Left cardiac atrium (tissue), 4 donors: ENCODE measurements at regions not wholly inside any gene's neighbourhood (a gene's known extent, or its start where the extent isn't known, plus 50 kb on each side); places are given as distances from the start of the nearest gene placed in this dataset.
"Not testable (repeated sequence)": the region's sequence is repeated elsewhere in the genome, so short reads cannot be mapped to it uniquely, and the experiment has no call there.

Experiments used
- ATAC-seq, 2 donors: fragments of 200-7000 bp; cut with Tn5 transposase; one replicate each; pipeline ENCODE4 v1.9.1; 2020; ENCODE audit warnings: mild to moderate bottlenecking in 2 of 2, moderate library complexity in 2 of 2
- DNase-seq: peaks from one replicate; pipeline ENCODE4 v3.0.0-alpha.2; 2020
- intact Hi-C, 2 donors: fragments of 100-400 bp; cut with DNase I; formaldehyde crosslinking; loops; one replicate each; pipeline versions ENCODE4 v1.14.1 to v1.15.1; 2022 to 2023
- donor health status: DM: no; HTN: yes; CAD: no.
- donor health status: DM: no; HTN: yes; CAD: no; lungs with severe emphysema.
- donor health status: DM: yes; HTN: yes; CAD: no.
- donor health status: Dilated cardiomyopathy.

GRCh38 chr6:113697632-113698410, 159.3 kb upstream of the MARCKS start:
- DNase-seq (no peak), ATAC-seq (no peak)
- intact Hi-C loops = no loop called here

DNA sequence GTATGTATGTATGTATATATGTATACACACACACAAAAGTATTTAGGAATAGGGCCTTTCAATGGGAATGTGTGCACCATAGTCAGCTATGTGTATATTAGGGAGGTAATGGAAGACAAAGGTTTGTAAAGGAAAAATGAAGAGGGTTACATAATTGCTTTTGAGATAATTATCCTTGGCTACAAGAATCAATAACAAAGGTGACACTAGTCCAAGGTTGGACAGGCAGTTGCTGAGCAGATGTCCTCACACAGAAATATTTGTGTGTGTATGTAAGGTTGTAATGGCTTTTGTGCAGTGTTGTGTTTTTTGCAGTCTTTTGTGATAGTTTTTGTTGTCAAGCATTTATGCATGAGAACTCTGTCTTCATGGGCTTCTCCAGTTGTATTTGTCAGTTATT, 157.9 kb upstream of the MARCKS start:
- DNase-seq (no peak), ATAC-seq (no peak)
- intact Hi-C loops = no loop called here

DNA sequence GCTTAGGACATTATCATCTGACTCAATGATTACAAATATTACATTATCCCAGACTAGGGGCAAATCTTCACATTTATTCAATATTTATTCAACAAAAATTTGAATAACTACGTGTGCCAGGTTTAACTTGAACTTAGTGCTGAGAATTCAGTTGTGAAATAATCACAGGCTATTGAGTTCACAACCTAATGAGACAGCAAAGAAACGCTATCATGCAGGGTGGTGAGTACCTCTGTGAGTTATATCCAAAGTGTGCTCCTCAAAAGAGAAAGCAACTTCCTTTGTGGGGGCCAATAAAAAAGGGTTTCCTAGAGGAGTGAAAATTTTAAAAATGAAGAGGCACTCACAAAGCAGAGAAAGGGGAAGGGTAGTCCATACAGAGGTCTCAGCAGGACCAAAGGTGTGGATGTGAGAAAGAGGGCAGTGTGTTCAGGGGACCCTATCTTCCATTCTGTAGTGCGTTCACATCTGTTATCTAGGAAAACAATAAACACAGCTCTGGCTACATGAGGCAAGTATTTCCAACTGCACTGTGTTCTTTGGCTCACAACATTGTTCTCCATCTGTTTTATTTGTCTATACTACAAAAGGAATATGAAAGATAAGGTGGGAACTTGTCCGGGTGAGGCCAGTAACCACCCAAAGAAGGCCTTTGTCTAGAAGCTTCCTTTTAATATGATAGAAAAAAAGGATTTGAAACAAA, 155.4 kb upstream of the MARCKS start:
- ATAC-seq = peak in 1 of 2 donors; percentile 53
- intact Hi-C loops = no loop called here

GRCh38 chr6:113707194-113707593, 150.0 kb upstream of the MARCKS start:
- DNase-seq (no peak), ATAC-seq (no peak)
- intact Hi-C loops = no loop called here

More for the DNA sequence above, 155.4 kb upstream of the MARCKS start:
- DNase-seq = no peak

GRCh38 chr6:113709936-113710509, 147.1 kb upstream of the MARCKS start:
- no peak for ATAC-seq
- DNase-seq = no peak
- intact Hi-C loops = no loop called here

DNA sequence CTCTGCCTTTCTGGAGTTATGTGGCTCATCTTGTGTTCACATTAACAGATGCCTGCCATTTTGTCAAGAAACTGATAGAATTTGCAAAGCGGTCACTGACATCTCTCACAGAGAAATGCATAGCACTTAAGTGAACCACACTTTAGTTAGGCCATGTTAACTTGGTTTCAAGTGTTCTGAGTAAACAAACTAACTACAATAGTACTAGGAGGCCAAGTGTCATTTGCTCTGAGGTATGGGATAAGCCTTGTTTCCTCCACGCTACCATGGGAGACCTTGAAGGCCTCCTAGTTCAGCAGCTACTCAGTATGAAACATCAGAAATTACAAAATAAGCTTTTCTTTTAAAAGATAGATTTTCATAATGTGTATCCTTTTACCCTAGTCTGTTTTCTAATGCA, 143.5 kb upstream of the MARCKS start:
- intact Hi-C loops = no loop called here
- ATAC-seq = no peak
- DNase-seq = no peak

- ATAC-seq = no peak
- no peak for DNase-seq
- intact Hi-C loops = no loop called here
Measured at GRCh38 chr6:113718588-113718987, 138.6 kb upstream of the MARCKS start.

DNA sequence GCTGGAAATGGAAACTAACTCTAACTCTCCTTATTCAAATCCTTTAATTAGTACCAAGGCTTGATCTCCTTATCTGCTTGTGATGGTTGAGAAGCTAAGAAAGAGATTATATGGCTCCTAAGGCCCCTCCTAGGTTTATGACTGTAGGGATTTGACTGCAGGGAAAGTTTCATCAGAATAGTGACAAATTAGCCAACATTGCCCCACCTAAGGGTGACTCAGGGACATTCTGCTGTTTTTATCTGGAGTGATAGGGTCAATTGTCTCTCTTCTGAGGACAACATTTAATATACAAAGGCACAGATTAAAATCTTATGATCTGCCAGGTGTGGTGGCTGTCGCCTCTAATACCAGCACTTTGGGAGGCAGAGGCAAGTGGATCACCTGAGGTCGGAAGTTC, 138.1 kb upstream of the MARCKS start:
- no peak for DNase-seq
- ATAC-seq = no peak
- intact Hi-C loops = no loop called here

DNA sequence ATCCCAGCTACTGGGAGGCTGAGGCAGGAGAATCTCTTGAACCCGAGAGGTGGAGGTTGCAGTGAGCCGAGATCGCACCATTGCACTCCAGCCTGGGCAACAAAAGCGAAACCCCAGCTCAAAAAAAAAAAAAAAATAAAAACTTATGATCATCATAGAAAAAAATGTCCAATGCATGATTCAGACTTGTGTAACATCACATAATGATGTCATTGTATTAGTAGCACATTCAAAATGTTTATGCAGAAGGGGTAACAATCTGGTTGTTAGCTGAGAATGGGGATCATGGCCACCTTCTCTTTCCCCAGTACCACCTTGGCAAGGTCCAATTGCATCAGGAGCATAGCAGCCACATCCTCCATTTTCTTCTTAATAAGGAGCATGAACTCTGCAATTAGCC, 137.6 kb upstream of the MARCKS start:
- DNase-seq (no peak), ATAC-seq (no peak)
- intact Hi-C loops = no loop called here

DNA sequence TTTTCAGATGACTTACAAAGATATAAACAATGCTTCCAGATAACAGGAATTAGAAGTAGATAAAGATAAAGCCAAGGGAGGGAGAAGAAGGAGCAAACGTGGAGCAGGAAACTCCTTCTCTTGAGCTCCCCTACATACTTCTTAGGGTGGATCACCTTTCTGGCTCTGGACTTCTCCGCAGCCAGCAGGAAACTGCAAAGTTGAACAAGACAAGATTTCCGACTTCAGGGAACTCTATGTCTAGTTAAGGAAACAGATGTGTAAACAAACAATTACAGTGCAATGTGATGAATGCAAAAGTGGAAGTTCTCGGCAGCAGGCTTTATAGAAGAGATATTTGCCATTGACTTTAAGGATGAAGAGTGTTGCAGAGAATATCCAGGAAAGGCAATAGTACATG, 134.0 kb upstream of the MARCKS start:
- DNase-seq = no peak
- intact Hi-C loops = no loop called here
- ATAC-seq = no peak

DNA sequence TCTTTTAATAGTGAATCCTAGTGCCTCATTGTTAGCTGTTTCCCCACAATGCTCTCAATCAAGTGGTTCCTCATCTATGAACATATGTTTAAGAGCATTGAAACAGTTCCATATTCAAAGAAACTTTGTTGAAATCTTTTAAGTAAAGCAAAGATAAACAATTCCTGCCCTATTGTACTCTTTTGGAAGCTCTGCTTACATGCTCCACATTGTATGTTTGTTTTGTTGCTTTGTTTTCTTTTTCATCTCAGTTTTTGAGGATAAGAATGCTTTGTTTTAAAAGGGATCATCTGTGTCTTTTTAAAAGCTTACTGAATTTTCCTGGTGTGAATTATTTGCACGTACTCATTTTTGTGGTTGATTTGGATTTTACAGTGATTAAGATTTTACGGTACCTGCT, 132.2 kb upstream of the MARCKS start:
- ATAC-seq, intact Hi-C loops, DNase-seq: not testable (repeated sequence)

DNA sequence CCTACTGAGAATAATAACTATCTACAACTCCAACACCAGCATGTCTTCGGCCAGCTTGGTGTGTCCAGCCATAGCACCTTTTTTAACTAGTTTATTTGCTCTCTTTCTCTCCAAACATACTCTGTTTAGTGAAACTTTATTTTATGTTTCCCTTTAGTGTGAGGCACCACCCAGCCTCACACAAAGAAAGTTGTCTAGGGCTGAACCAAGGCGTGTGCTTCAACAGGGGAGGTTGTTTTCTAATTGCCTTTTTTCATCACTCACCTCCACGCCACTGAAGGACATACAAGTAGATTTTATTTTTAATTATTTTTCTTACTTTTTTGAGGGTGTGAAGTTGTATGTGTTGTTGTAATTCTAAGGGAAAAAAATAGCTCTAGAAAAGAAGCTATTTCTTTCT, 125.6 kb upstream of the MARCKS start:
- ATAC-seq = no peak
- intact Hi-C loops = no loop called here

GRCh38 chr6:113732384-113732966, 124.7 kb upstream of the MARCKS start:
- ATAC-seq = peak; percentile 93 to 96
- intact Hi-C loops = no loop called here
- DNase-seq = peak; percentile 43

More for the DNA sequence above, 125.6 kb upstream of the MARCKS start:
- no peak for DNase-seq

DNA sequence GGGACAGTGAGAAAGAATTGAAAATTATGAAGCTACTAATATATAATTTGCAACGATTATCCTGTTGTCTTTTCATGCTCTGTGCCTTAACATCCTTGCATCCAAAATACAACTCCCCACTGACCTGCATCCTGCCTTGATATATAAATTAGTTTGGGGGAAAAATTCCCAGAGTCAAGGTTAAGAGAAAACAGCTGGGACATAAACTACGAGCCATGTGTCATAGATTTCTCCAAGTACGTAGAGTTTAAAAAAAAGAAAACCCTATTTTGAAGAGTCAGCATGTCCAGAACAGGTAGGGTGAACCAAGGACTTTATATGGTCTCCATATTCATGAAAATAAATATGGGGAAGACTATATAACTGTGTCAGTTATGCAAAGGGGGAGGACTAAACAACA, 123.8 kb upstream of the MARCKS start:
- ATAC-seq (no peak), DNase-seq (no peak)
- intact Hi-C loops = no loop called here

- intact Hi-C loops = no loop called here
- no peak for DNase-seq
- peak in 1 of 2 donors; percentile 30 for ATAC-seq
Measured at GRCh38 chr6:113734982-113735381, 122.2 kb upstream of the MARCKS start.

- ATAC-seq (no peak), DNase-seq (no peak)
- intact Hi-C loops = no loop called here
Measured at GRCh38 chr6:113735491-113735890, 121.7 kb upstream of the MARCKS start.

GRCh38 chr6:113736978-113737377, 120.2 kb upstream of the MARCKS start:
- intact Hi-C loops = no loop called here
- DNase-seq = no peak
- no peak for ATAC-seq

DNA sequence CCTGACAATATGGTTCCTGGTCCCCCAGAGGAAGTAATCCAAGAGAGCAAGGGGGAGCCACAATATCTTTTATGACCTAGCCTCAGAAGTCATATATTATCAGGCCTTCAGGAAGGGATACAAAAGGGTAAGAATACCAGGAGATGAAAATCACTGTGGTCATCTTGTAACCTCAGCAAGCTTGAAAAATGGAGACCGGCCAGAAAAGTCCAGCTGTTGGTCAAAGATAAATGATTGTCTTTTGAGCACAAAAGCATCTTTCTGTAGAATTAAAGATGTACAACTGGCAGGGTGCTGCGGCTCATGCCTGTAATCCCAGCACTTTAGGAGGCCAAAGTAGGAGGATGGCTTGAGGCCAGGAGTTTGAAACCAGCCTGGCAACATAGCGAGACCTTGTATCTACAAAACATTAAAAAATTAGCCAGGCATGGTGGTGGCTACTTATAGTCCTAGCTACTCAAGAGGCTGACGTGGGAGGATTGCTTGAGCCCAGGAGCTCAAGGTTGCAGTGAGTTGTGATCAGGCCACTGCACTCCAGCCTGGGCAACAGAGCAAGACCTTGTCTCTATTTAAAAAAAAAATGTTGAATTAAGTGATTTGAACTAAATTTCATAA, 118.0 kb upstream of the MARCKS start:
- intact Hi-C loops = no loop called here
- ATAC-seq (no peak), DNase-seq (no peak)

DNA sequence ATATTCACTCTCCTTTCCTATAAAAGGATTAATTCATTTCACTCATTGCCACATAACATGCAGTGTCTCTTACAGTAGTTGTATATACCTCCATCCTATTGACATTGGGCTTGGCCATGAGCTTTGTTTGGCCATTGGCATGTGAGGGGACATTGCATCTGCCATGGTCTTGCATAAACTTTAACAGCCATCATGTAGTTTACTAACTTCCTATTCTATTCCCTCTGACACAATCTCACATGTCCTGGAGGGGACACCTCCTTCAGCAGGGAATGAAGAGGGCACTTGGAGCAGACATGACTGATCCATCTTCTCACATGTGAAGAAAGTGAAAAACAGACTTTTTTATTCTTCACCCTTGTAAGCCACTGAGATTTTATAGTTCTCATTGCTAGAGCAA, 115.5 kb upstream of the MARCKS start:
- ATAC-seq (no peak), DNase-seq (no peak)
- intact Hi-C loops = no loop called here

DNA sequence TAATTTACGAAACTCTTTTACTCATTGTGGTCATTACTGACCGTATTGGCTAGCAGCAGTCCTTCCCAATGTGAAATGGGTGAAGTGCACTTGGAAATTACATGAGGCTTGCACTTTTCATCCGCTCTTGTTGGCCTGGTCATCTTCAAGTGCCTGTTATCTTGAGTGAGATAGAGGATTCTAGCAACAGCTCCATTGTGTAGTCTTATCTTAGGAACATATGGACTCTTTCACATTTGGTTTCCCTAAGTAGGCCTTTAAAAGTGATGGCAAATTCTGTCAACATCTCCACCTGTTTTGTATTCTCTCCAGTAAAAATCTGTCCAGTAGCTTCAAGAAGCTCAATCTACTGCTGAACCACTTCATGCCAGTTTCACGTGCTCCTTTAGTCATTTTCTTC, 114.8 kb upstream of the MARCKS start:
- intact Hi-C loops = no loop called here
- DNase-seq (no peak), ATAC-seq (peak; percentile 23 to 32)
